Inflammatory macrophage treated with lipopolysaccharide for 1 hour (primary cell): ENCODE measurements at regions not wholly inside any gene's neighbourhood (a gene's known extent, or its start where the extent isn't known, plus 50 kb on each side); places are given as distances from the start of the nearest gene placed in this dataset.
"Not testable (repeated sequence)": the region's sequence is repeated elsewhere in the genome, so short reads cannot be mapped to it uniquely, and the experiment has no call there.

Experiments
- DNase-seq, 2 donors: peaks; one replicate each; pipeline ENCODE4 v3.0.0-alpha.2; 2020 to 2022

DNA sequence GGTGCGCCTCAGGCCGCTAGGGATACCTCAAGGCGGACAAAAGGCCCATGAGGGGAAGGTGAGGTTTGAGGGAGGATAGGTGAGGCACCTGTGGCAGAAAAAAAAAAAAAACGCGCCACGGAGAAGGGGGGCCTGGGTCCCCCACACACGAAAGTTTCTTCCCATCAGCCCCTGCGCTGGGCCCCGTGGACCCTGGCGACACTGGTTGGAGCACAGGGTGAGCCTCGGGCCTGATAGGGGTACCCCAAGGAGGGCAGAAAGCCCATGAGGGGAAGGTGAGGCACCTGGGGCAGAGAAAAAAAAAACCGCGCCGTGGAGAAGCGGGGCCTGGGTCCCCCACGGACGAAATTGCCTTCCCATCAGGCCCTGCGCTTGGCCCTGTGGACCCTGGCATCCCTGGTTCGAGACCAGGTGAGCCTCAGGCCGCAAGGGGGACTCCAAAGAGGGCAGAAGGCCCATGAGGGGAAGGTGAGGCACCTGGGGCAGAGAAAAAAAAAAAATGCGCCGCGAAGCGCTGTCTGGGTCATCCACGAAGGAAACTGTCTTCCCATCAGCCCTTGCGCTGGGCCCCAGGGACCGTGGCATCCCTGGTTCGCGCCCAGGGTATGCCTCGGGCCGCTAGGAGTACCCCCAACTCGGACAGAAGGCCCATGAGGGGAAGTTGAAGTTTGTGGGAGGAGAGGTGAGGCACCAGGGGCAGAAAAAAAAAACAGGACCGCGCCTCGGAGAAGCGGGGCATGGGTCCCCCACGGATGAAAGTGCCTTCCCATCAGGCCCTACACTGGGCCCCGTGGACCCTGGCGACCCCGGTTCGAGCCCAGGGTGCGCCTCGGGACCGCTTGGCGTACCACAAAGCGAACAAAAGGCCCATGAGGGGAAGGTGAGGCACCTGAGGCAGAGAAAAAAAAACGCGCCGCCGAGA is 226.2 kb downstream of the CCDC74A start:
- DNase-seq, result no peak

DNA sequence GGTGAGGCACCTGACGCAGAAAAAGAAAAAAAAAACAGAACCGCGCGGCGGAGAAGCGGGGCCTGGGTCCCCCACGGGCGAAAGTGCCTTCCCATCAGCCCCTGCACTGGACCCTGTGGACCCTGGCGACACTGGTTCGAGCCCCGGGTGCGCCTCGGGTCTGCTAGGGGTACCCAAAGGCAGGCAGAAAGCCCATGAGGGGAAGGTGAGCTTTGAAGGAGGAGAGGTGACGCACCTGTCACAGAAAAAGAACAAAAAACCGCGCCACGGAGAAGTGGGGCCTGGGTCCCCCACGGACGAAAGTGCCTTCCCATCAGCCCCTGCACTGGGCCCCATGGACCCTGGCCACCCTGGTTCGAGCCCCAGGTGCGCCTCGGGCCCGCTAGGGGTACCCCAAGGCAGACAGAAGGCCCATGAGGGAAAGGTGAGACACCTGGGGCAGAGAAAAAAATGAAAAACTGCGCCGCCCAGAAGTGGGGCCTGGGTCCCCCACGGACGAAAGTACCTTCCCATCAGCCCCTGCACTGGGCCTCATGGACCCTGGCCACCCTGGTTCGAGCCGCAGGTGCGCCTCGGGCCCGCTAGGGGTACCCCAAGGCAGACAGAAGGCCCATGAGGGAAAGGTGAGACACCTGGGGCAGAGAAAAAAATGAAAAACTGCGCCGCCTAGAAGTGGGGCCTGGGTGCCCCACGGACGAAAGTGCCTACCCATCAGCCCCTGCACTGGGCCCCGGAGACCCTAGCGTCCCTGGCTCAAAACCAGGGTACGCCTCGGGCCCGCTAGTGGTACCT is 227.4 kb downstream of the CCDC74A start:
- no peak for DNase-seq

DNA sequence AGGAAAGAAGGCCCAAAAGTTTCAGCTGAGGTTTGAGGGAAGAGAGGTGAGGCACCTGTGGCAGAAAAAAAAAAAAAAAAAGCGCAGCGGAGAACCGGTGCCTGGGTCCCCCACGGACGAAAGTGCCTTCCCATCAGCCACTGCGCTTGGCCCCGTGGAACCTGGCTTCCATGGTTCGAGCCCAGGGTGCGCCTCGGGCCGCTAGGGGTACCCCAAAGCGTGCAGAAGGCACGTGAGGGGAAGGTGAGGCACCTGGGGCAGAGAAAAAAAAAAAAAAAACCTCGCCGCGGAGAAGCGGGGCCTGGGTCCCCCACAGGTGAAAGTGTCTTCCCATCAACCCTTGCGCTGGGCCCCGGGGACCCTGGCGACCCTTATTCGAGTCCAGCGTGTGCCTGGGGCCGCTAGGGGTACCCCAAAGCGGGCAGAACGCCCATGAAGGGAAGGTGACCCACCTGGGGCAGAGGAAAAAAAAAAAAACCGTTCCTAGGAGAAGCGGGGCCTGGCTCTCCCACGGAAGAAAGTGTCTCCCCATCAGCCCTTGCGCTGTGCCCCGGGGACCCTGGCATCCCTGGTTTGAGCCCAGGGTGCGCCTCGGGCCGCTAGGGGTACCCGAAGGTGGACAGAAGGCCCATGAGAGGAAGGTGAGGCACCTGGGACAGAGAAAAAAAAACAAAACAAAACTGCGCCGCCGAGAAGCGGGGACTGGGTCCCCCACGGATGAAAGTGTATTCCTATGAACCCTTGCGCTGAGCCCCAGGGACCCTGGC is 228.6 kb downstream of the CCDC74A start:
- DNase-seq, result no peak

DNA sequence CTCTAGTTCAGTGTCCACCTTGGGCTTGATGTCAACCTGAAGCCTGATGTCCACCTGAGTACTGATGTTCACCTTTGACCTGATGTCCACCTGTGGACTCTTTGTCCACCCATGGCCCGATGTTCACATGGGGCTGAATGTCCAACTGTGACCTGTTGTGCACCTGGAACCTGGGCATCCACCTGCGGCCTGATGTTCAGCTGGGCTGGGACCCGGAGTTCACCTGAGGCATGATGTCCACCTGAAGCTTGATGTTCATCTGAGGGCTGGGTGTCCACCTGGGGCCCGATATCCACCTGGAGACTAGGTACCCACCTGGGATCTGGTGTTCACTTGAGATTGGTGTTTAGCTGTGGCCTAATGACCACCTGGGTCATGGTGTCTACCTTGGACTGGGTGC is 231.3 kb downstream of the CCDC74A start:
- DNase-seq, result not testable (repeated sequence)

DNA sequence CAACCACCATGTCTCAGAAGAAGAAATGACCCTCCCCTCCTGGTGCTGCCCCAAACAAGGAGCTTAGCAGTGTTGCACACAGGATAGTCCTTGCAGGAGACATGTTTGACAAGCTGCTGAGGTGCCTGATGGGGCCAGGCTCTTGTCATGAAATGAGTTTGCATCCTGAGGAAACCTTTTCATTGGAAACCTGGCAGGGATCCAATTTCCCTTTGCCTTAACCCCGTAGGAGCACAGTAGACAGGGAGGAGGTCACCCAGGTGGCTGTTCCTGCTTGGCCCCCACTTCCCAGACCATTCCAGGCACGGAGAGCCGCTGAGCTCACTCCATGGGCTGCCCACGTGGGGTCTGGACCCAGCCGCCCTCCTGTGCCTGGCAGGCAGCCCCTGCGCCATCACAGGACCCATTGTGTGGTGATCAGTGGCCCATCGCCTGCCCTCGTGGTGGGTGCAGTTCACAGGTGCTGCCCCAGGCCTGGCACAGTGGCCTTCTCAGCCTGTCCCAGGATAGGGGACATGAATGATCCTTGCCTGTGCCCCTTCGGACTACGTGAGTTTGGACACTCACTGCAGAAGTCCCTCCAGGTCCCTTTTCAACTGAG is 247.4 kb downstream of the CCDC74A start:
- DNase-seq, result not testable (repeated sequence)

DNA sequence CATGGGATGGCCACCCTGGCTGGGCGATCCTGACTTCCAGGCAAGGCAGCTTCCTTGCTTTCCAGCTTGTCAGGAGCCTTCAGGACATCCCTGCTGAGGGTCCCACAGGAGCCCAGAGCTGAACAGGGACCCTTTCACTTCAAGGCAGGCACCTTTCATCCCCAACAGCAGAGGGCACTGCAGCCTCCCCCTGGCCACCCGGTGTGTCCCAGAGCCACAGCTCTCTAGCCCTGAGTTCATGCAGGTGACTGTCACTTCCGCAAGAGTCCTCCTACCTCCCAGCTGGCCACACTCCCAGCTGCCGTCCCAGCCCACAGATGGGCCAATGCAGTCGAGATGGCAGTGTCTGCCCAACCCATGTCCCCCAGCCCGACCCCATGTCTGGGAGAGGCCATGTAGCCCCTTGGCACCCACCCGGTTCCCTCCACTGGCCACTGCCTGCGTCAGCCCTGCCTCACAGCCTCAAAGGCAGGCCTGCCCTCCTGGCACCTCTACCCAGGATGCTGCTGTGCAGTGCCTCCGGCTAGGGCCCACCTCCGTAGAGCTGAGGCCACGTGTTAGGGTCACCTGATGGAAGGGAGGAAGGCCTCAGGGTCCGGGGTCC is 248.3 kb downstream of the CCDC74A start:
- not testable (repeated sequence) for DNase-seq

DNA sequence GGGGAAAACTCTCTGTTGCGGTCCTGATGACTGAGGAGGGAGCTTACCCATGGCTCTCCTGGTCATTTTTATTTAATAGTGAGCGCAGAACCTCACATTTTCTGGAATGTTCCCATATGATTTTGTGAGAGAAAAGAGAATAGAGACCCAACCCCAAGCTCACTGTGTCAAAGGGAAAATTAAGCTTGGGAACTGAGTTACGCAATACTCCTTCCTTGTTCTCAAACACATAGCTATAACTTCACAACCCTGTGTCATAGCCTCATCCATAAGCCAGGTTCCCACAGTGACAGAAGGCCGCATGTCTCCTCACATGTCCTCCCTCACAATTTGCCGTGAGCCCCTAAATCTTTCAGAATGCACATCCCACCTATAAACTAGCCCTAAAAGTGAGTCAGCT is 252.8 kb downstream of the CCDC74A start:
- not testable (repeated sequence) for DNase-seq

DNA sequence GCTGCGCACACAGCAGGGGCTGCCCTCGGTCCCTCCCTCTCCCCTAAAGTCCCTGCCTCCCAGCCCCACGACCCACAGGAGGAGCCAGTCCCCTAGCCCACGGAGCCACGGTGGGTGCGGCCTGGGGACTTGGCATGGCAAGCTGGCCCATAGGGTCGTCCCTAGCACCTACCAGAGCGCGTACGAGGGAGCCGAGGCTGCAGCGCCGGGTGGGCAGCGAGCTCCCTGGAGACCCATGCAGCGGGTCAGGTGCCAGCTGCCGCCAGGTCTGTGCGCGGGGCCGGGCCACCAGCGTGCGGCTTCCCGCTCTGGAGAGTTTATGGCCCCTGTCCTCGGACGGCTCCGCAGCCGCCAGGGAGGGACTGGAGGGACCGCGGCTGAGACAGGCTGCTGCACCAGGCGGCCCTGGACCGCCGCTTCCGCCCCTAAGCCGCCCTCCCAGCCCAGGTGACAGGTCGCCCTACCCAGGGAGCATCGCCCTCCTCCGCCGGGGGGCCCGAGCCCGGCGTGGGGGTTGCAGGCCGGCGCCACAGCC is 273.6 kb downstream of the CCDC74A start:
- DNase-seq, result no peak

DNA sequence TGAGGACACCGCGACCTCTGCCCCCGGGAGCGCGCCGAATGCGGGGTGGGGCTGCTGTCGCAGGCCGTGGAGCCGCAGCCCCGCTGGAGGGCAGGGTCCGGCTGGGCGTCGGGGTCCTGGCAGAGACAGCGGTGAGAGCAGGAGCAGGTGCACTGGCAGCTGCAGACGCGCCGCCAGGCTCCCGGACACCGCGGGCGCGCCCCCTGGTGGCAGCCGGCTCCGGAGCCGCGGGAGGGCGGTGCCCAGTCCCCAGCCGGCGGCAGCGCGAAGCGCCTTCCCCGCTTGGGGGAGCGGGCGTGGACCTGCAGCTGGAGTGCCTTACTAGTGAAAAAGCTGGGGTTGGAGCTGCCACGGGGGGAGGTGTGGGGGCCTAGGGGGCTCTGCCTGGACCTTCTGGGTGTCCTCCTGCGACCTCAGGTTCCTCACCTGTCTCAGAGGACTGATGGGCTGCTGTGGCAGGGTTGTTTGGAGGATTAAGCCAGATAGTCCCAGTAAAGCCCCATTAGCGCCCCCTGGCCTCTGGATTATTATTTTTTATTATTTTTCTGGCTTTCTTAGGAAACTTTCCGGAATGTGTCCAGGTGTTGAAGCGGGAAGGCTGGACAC is 274.2 kb downstream of the CCDC74A start:
- peak; percentile 29 to 45 for DNase-seq

DNA sequence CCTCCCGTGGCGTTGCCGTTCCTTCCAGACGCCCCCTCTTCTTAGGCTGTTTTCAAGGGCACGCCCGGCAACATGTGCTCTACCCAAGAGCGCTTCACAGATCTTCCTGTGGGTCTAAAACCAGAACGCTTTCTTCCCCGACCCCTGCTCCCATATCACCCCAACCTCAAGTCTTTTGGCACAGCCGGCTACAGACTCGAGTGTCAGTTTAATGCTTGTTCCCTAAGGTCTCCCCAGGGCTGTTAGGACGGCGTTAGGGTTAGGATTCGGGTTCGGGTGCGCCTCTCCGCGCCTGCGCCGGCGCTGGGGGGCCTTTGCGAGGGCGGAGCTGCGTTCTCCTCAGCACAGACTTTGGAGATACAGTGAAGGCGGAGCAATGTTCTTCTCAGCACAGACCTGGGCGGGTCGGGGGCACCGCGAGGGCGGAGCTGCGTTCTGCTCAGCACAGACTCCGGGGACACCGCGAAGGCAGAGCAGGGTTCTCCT is 274.7 kb downstream of the CCDC74A start:
- not testable (repeated sequence) for DNase-seq

DNA sequence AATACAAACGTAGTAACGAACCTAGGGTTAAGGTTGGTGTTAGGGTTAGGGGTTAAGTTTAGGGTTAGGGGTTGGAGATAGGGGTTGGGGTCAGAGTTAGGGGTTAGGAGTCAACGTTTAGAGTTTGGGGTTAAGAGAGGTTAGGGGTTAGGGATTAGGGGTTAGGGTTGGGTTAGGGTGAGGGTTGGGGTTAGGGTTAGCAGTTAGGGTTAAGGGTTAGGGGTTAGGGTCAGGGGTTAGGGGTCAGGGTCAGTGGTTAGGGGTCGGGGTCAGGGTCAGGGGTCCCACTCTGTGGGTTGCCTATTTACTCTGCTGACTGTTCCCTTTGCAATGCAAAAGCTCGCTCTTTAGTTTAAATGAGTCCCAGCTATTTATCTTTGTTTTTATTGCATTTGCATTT is 275.5 kb downstream of the CCDC74A start:
- not testable (repeated sequence) for DNase-seq

DNA sequence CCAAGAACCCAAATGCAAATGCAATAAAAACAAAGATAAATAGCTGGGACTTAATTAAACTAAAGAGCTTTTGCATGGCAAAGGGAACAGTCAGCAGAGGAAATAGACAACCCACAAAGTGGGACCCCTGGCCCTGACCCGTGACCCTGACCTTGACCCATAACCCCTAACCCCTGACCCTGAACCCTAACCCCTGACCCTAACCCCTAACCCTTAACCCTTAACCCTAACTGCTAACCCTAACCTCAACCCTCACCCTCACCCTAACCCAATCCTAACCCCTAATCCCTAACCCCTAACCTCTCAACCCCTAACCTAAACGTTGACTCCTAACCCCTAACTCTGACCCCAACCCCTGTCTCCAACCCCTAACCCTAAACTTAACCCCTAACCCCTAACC is 284.9 kb downstream of the CCDC74A start:
- DNase-seq, result not testable (repeated sequence)

DNA sequence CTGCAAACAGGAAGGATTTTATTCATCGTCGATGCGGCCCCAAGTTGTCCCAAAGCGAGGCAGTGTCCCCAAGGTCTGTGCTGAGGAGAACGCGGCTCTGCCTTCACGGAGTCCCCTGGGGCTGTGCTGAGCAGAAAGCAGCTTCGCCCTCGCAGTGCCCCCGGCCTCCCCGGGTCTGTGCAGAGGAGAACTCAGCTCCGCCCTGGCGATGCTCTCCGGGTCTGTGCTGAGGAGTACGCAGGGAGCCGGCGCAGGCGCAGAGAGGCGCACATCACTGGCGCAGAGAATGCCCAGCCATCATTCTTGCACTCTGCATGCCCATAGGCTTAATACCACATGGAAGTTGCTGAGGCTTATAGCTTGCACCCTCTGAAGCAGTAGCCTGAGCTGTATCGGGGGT is 285.7 kb downstream of the CCDC74A start:
- not testable (repeated sequence) for DNase-seq

DNA sequence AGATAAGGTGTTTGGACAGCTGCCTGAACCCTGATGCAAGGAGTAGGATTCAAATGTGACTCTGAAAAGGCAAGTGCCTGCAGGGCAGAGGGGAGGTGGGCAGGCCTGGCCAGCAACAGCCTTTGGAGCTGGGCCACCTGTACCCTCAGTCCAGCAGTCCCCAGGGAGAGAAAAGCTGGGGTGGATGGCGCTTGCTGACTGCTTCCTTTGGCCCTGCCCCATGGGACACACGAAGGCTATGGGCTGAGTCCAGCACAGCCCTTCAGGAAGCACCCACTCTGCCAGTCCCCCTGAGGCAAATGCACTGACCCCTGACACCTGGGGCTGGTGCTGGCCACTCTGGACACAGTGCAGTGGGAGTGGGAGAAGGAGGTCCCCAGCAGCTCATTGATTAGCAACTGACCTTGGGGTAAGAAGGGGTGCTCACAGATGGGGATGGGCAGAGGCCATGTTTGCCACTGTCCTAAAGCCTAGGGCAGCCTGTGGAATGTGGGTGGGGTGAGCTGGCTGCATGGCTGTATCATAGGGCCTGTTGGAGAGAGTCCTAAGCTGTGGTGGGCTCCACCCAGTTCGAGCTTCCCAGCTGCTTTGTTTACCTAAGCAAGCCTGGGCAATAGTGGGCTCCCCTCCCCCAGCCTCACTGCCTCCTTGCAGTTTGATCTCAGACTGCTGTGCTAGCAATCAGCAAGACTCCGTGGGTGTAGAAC is 290.7 kb downstream of the CCDC74A start:
- not testable (repeated sequence) for DNase-seq

DNA sequence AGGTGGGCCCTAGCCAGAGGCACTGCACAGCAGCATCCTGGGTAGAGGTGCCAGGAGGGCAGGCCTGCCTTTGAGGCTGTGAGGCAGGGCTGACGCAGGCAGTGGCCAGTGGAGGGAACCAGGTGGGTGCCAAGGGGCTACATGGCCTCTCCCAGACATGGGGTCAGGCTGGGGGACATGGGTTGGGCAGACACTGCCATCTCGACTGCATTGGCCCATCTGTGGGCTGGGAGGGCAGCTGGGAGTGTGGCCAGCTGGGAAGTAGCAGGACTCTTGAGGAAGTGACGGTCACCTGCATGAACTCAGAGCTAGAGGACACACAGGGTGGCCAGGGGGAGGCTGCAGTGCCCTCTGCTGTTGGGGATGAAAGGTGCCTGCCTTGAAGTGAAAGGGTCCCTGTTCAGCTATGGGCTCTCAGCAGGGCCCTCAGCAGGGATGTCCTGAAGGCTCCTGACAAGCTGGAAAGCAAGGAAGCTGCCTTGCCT is 294.6 kb downstream of the CCDC74A start:
- not testable (repeated sequence) for DNase-seq

DNA sequence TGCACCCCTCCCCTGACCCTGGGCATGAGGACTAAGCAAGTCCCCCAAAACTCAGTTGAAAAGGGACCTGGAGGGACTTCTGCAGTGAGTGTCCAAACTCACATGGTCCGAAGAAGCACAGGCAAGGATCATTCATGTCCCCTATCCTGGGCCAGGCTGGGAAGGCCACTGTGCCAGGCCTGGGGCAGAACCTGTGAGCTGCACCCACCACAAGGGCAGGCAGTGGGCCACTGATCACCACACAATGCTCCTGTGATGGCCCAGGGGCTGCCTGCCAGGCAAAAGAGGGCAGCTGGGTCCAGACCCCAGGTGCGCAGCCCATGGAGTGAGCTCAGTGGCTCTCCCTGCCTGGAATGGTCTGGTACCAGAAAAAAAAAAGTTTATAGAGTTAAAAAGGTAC is 295.4 kb downstream of the CCDC74A start:
- DNase-seq, result not testable (repeated sequence)

DNA sequence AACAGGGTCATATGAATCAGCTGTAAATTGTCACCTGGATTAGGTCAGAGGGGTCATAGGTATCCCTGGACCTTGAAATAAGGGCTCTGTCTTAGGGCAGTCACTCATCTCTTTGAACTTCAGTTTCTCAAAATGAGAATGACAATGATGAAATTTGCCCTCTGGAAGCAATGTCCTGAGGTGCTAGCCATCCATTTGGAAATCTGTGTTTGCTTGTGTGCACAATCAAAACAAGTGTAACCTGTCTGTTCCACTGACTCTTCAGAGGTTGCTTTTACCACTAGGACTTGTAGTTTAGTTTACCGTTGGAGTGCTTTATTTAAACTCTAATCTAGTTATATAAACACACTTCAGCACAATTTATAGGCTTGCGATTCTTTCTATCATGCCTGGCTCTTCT is 297.3 kb downstream of the CCDC74A start:
- DNase-seq, result not testable (repeated sequence)

DNA sequence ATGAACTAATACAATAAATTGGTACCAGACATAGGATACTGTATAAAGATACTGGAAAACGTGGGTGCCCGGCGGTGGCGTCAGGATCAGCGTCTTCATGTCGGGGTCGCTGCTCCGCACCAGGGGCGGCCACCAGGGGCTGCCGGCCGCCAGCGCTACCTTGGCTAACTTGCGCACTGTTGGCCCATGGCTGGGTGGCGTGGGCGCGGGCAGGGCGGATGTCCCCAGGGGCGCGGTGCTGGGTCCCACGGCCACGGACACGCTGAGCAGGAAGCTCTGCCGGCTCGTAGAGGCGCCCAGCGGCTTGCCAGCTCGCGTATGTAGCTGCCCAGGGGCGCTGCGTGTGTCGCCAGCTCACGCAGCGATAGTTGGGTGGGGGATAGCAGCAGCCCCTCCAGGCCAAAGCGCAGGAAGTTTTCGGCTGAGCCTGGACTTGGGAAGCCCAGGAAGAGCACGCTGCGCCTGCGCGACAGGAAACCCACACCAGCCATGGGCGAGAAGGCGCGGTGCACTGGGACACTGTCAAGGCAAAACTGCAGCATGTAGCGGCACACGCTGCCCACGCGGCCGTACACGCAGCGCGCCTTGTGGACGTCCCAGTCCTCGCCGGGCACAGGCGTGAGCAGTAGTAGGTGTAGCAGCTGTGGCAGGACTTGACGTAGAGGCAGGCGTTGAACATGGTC is 299.9 kb downstream of the CCDC74A start:
- no peak for DNase-seq

DNA sequence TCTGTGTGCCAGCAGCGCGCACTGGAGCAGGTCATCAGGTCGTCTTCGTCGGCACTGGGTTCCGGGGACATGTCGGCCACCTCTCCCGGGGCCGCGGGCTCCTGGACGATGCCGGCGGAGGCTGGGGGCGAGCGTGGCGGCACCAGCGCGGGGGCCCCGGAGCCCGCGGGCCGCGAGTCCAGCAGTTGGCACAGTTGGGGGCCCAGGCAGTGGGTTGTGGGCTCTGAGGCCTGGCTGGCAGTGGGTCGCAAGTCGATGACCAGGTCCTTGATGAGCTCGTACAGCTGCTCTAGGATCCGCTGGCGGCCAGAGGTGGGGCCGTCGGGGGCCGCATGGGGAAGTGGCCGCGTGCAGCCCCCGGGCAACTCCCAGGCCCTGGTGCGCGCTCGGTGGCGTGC is 300.5 kb downstream of the CCDC74A start:
- no peak for DNase-seq
